IMR-90 (cell line): ENCODE measurements at regions not wholly inside any gene's neighbourhood (a gene's known extent, or its start where the extent isn't known, plus 50 kb on each side); places are given as distances from the start of the nearest gene placed in this dataset.

Experiments used
- ATAC-seq: fragments of 200-7000 bp; cut with Tn5 transposase; 2 replicates; pipeline ENCODE4 v1.9.1; 2020; ENCODE audit warnings: low read depth, mild to moderate bottlenecking, moderate library complexity
- BruUV-seq: library from RNA; stranded (reverse); fragments of 400-500 nt; replicated peaks from 2 replicates; lab custom pipeline; 2021; lab: Mats Ljungman, UMichigan
- CTCF ChIA-PET: fragments of 300-600 bp; formaldehyde crosslinking; extraction: SDS; loops from one replicate; lab custom pipeline; 2021; ENCODE audit warnings: antibody characterized with exemption; lab: Yijun Ruan, JAX
- POLR2A ChIA-PET: fragments of 300-600 bp; sonication (Branson Sonifier 250); formaldehyde crosslinking; loops from one replicate; lab custom pipeline; 2022; ENCODE audit warnings: antibody characterized with exemption; ENCODE audit not compliant: unreplicated experiment; lab: Charles Lee
- DNase-seq: peaks from one replicate; pipeline ENCODE4 v3.0.0; 2013
- H2AFZ ChIP-seq: replicated peaks from 2 replicates; pipeline ENCODE3; 2013; ENCODE audit warnings: low read length, mild to moderate bottlenecking; ENCODE audit not compliant: poor library complexity
- H2AK5ac ChIP-seq: 2 replicates; pipeline ENCODE4 v1.6.1; 2013; ENCODE audit warnings: low read depth, low read length, inconsistent platforms
- H2AK9ac ChIP-seq: replicated peaks from 2 replicates; pipeline ENCODE3; 2013; ENCODE audit warnings: mild to moderate bottlenecking, low read depth, low read length, moderate library complexity; ENCODE audit not compliant: poor library complexity
- H2BK120ac ChIP-seq: 2 replicates; pipeline ENCODE4 v1.6.1; 2013; ENCODE audit warnings: low read depth, low read length, inconsistent platforms
- H2BK15ac ChIP-seq: 3 replicates; pipeline ENCODE4 v1.6.1; 2013; ENCODE audit warnings: low read depth, low read length, inconsistent platforms
- H2BK20ac ChIP-seq: 2 replicates; pipeline ENCODE4 v1.6.1; 2013; ENCODE audit warnings: low read depth, mild to moderate bottlenecking, inconsistent platforms, low read length, moderate library complexity
- H2BK5ac ChIP-seq: 2 replicates; pipeline ENCODE4 v1.6.1; 2013; ENCODE audit warnings: mild to moderate bottlenecking, low read depth, low read length, inconsistent platforms; ENCODE audit not compliant: poor library complexity, severe bottlenecking
- H3K14ac ChIP-seq: replicated peaks from 2 replicates; pipeline ENCODE4 v1.6.1; 2013; ENCODE audit warnings: low read depth, low read length, inconsistent platforms
- H3K18ac ChIP-seq: 2 replicates; pipeline ENCODE4 v1.6.1; 2013; ENCODE audit warnings: low read depth, low read length, control low read depth
- H3K23ac ChIP-seq: 2 replicates; pipeline ENCODE4 v1.6.1; 2013; ENCODE audit warnings: low read depth, low read length, inconsistent platforms
- H3K27ac ChIP-seq: 2 replicates; pipeline ENCODE4 v1.5.1; 2013; ENCODE audit warnings: mild to moderate bottlenecking, control low read depth, low read length; ENCODE audit not compliant: insufficient read depth
- H3K27me3 ChIP-seq: 2 replicates; pipeline ENCODE4 v1.6.1; 2013; ENCODE audit warnings: low read length; ENCODE audit not compliant: control insufficient read depth, insufficient read depth
- H3K36me3 ChIP-seq: 2 replicates; pipeline ENCODE4 v1.6.1; 2013; ENCODE audit warnings: low read length, mixed read lengths; ENCODE audit not compliant: control insufficient read depth, insufficient read depth
- H3K4ac ChIP-seq: 2 replicates; pipeline ENCODE4 v1.6.1; 2013; ENCODE audit warnings: low read depth, low read length, inconsistent platforms
- H3K4me1 ChIP-seq: 2 replicates; pipeline ENCODE4 v1.6.1; 2013; ENCODE audit warnings: low read length, mixed read lengths; ENCODE audit not compliant: control insufficient read depth, insufficient read depth
- H3K4me2 ChIP-seq: 2 replicates; pipeline ENCODE4 v1.6.1; 2013; ENCODE audit warnings: low read depth, mild to moderate bottlenecking, control low read depth, low read length, moderate library complexity
- H3K4me3 ChIP-seq: 2 replicates; pipeline ENCODE4 v1.5.1; 2013; ENCODE audit warnings: low read depth, mild to moderate bottlenecking, control low read depth, low read length, moderate library complexity; ENCODE audit not compliant: insufficient read depth
- H3K56ac ChIP-seq: 2 replicates; pipeline ENCODE4 v1.6.1; 2013; ENCODE audit warnings: low read length, inconsistent platforms; ENCODE audit not compliant: insufficient read depth; ENCODE audit errors: extremely low read depth
- H3K79me1 ChIP-seq, 2 experiments: 2 replicates each; pipeline ENCODE4 v1.6.1; 2013; ENCODE audit warnings: low read length in 2 of 2, inconsistent platforms in 1 of 2, low read depth in 1 of 2
- H3K9ac ChIP-seq: 2 replicates; pipeline ENCODE4 v1.6.1; 2013; ENCODE audit warnings: low read depth, low read length, control low read depth
- H3K9me1 ChIP-seq: 2 replicates; pipeline ENCODE4 v1.6.1; 2013; ENCODE audit warnings: low read length, inconsistent platforms; ENCODE audit not compliant: insufficient read depth
- H3K9me3 ChIP-seq: 2 replicates; pipeline ENCODE4 v1.6.1; 2013; ENCODE audit warnings: low read length; ENCODE audit not compliant: control insufficient read depth, insufficient read depth
- H4K20me1 ChIP-seq: 2 replicates; pipeline ENCODE4 v1.6.1; 2013; ENCODE audit warnings: low read length, inconsistent platforms; ENCODE audit not compliant: insufficient read depth
- H4K5ac ChIP-seq: 2 replicates; pipeline ENCODE4 v1.6.1; 2013; ENCODE audit warnings: mild to moderate bottlenecking, low read depth, low read length, control low read depth
- H4K8ac ChIP-seq, 2 experiments: 2 replicates each; pipeline ENCODE4 v1.6.1; 2013; ENCODE audit warnings: low read depth in 2 of 2, low read length in 2 of 2, control low read depth in 1 of 2, inconsistent platforms in 1 of 2
- H4K91ac ChIP-seq: 2 replicates; pipeline ENCODE4 v1.6.1; 2013; ENCODE audit warnings: low read depth, low read length, inconsistent platforms; ENCODE audit not compliant: insufficient read depth
- BHLHE40 ChIP-seq: fragments of 150-350 bp; IDR thresholded peaks from 2 replicates; pipeline ENCODE4 v1.6.1; 2016; ENCODE audit warnings: mild to moderate bottlenecking, low read depth, low read length
- CEBPB ChIP-seq: IDR thresholded peaks from 2 replicates; pipeline ENCODE4 v1.6.1; 2012; ENCODE audit warnings: low read depth, low read length, improper control_type of control experiment
- FOS ChIP-seq: fragments of 150-350 bp; IDR thresholded peaks from 2 replicates; pipeline ENCODE4 v1.6.1; 2016; ENCODE audit warnings: low read depth, low read length
- MAFK ChIP-seq: IDR thresholded peaks from 2 replicates; pipeline ENCODE4 v1.6.1; 2012; ENCODE audit warnings: low read depth, low read length, improper control_type of control experiment
- MAZ ChIP-seq: IDR thresholded peaks from 2 replicates; pipeline ENCODE4 v1.6.1; 2012; ENCODE audit warnings: low read depth, mild to moderate bottlenecking, low read length, improper control_type of control experiment, moderate library complexity, borderline replicate concordance
- MXI1 ChIP-seq: IDR thresholded peaks from 2 replicates; pipeline ENCODE4 v1.6.1; 2012; ENCODE audit warnings: low read depth, mild to moderate bottlenecking, low read length, moderate library complexity, borderline replicate concordance
- NFE2L2 ChIP-seq: fragments of 150-350 bp; IDR thresholded peaks from 2 replicates; pipeline ENCODE4 v1.6.1; 2016; ENCODE audit warnings: low read depth, mild to moderate bottlenecking, low read length
- POLR2A ChIP-seq: IDR thresholded peaks from 2 replicates; pipeline ENCODE4 v1.6.1; 2012; ENCODE audit warnings: mild to moderate bottlenecking, low read depth, low read length
- RAD21 ChIP-seq: IDR thresholded peaks from 2 replicates; pipeline ENCODE4 v1.6.1; 2012; ENCODE audit warnings: low read length, improper control_type of control experiment
- RCOR1 ChIP-seq: IDR thresholded peaks from 2 replicates; pipeline ENCODE4 v1.6.1; 2012; ENCODE audit warnings: mild to moderate bottlenecking, low read length, improper control_type of control experiment; ENCODE audit not compliant: insufficient replicate concordance
- RFX5 ChIP-seq: IDR thresholded peaks from 2 replicates; pipeline ENCODE4 v1.8.0; 2012; ENCODE audit warnings: low read depth, mild to moderate bottlenecking, low read length, moderate library complexity
- SMC3 ChIP-seq: fragments of 150-350 bp; IDR thresholded peaks from 2 replicates; pipeline ENCODE4 v1.6.1; 2016; ENCODE audit warnings: low read depth, mild to moderate bottlenecking, antibody characterized with exemption, low read length, moderate library complexity
- WGBS, 2 experiments: methylation state at CpG; one replicate each; pipeline versions ENCODE4 v1.1.5 to v1.1.7; 2013; ENCODE audit warnings: missing lambda C conversion rate in 2 of 2; ENCODE audit not compliant: insufficient read length in 1 of 2; ENCODE audit errors: extremely low coverage in 2 of 2; 5-methylcytosine and 5-hydroxymethylcytosine counted together
- dilution Hi-C: fragments of 300-500 bp; cut with HindIII; formaldehyde crosslinking; loops from one replicate; pipeline ENCODE4 v1.14.3; 2018; ENCODE audit warnings: low sequenced_read_pairs; ENCODE audit not compliant: unreplicated experiment
- in situ Hi-C: fragments of 300-500 bp; cut with MboI; formaldehyde crosslinking; loops from 3 replicates; pipeline ENCODE4 v1.14.3; 2019; ENCODE audit warnings: low sequenced_read_pairs, inconsistent platforms, mixed read lengths
- intact Hi-C: fragments of 100-400 bp; cut with micrococcal nuclease; formaldehyde crosslinking; loops from 2 replicates; pipeline ENCODE4 v1.10.0; 2022
- TF ChIP-seq, protein P1 (sequence below): fragments of 150-350 bp; IDR thresholded peaks from 2 replicates; pipeline ENCODE4 v1.6.1; 2016; ENCODE audit warnings: low read depth, mild to moderate bottlenecking, low read length, moderate library complexity, borderline replicate concordance
- TF ChIP-seq, protein P2 (sequence below): conservative IDR thresholded peaks from 2 replicates; pipeline ENCODE4 v1.5.1; 2012; ENCODE audit warnings: mild to moderate bottlenecking, low read depth, low read length, improper control_type of control experiment
- TF ChIP-seq, protein P3 (sequence below): fragments of 150-350 bp; IDR thresholded peaks from 2 replicates; pipeline ENCODE4 v1.6.1; 2017; ENCODE audit warnings: mild to moderate bottlenecking, antibody characterized with exemption, low read length, low read depth

DNA sequence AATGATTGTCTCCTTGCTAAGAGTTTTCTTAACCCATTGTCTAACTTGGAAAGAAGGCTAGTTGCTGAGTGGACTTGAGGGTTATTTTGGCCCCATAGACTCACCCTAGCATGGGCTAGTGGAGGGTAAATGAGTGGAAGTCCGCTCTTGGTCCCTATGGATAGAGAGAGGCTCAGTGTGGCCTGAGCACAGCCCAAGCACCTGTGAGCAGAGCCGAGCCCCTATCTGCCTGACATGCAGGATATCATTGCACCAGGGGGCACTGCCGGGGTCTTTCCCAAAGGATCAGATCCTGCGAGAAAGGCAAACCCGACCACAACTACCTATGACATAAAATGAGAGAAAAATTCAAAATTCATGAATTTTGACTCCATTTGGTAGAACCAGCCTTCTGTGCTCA lies 70.6 kb upstream of the GGTLC1 start:
- Histone ChIP-seq H3K4me2 (no peak overlapping the region), H2AK5ac (no peak overlapping the region), H3K27ac (no peak overlapping the region), H2BK15ac (no peak overlapping the region), H3K79me1 (no peaks in the 10 kb centered on the region), H3K27me3 (no peaks in the 10 kb centered on the region), H3K56ac (no peak overlapping the region), H3K9me3 (no peaks in the 10 kb centered on the region), H4K5ac (no peak overlapping the region), H2AFZ (no peak overlapping the region), H3K4ac (no peak overlapping the region), H4K91ac (no peak overlapping the region), H4K8ac (no peak overlapping the region), H3K4me3 (no peak overlapping the region), H3K14ac (no peak overlapping the region), H4K20me1 (no peaks in the 10 kb centered on the region), H2BK20ac (no peak overlapping the region), H3K18ac (no peak overlapping the region), H2BK5ac (no peak overlapping the region), H3K4me1 (no peaks in the 10 kb centered on the region), H3K23ac (no peak overlapping the region), H2BK120ac (no peak overlapping the region), H3K36me3 (no peaks in the 10 kb centered on the region), H2AK9ac (no peak overlapping the region), H3K9me1 (no peaks in the 10 kb centered on the region), H3K9ac (no peak overlapping the region)
- WGBS, 2 experiments = no CpG with 5 or more reads among the region's 5 CpGs
- ATAC-seq (no peak), DNase-seq (no peak)
- no peak for TF ChIP-seq FOS
- no peak for TF ChIP-seq NFE2L2
- no peak for TF ChIP-seq RAD21
- TF ChIP-seq, protein P1, sequence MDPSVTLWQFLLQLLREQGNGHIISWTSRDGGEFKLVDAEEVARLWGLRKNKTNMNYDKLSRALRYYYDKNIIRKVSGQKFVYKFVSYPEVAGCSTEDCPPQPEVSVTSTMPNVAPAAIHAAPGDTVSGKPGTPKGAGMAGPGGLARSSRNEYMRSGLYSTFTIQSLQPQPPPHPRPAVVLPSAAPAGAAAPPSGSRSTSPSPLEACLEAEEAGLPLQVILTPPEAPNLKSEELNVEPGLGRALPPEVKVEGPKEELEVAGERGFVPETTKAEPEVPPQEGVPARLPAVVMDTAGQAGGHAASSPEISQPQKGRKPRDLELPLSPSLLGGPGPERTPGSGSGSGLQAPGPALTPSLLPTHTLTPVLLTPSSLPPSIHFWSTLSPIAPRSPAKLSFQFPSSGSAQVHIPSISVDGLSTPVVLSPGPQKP = no peak
- no peak for TF ChIP-seq SMC3
- TF ChIP-seq POLR2A = no peak
- no peak for TF ChIP-seq MAFK
- TF ChIP-seq, protein P2, sequence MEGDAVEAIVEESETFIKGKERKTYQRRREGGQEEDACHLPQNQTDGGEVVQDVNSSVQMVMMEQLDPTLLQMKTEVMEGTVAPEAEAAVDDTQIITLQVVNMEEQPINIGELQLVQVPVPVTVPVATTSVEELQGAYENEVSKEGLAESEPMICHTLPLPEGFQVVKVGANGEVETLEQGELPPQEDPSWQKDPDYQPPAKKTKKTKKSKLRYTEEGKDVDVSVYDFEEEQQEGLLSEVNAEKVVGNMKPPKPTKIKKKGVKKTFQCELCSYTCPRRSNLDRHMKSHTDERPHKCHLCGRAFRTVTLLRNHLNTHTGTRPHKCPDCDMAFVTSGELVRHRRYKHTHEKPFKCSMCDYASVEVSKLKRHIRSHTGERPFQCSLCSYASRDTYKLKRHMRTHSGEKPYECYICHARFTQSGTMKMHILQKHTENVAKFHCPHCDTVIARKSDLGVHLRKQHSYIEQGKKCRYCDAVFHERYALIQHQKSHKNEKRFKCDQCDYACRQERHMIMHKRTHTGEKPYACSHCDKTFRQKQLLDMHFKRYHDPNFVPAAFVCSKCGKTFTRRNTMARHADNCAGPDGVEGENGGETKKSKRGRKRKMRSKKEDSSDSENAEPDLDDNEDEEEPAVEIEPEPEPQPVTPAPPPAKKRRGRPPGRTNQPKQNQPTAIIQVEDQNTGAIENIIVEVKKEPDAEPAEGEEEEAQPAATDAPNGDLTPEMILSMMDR = no peak
- TF ChIP-seq RCOR1 = no peak
- TF ChIP-seq CEBPB = no peak
- no peak for TF ChIP-seq MXI1
- no peak for TF ChIP-seq MAZ
- TF ChIP-seq RFX5 = no peak
- TF ChIP-seq, protein P3, sequence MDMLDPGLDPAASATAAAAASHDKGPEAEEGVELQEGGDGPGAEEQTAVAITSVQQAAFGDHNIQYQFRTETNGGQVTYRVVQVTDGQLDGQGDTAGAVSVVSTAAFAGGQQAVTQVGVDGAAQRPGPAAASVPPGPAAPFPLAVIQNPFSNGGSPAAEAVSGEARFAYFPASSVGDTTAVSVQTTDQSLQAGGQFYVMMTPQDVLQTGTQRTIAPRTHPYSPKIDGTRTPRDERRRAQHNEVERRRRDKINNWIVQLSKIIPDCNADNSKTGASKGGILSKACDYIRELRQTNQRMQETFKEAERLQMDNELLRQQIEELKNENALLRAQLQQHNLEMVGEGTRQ = no peak
- no peak for TF ChIP-seq BHLHE40
- in situ Hi-C loops = no loop called here
- ChIA-PET CTCF (no interaction called here), POLR2A (no interaction called here)
- BruUV-seq = no TSS peak
- dilution Hi-C loops = no loop called here
- intact Hi-C loops = no loop called here
